Activated CD8-positive, alpha-beta memory T cell treated with anti-CD3 and anti-CD28 coated beads for 48 hours (primary cell): ENCODE measurements at regions not wholly inside any gene's neighbourhood (a gene's known extent, or its start where the extent isn't known, plus 50 kb on each side); places are given as distances from the start of the nearest gene placed in this dataset.

Experiments used
- DNase-seq, 3 experiments: peaks; one replicate each; pipeline ENCODE4 v3.0.0-alpha.2; 2020; ENCODE audit warnings: low read depth in 2 of 3, low spot score in 2 of 3

GRCh38 chr4:128337863-128338262 is 50.2 kb upstream of the PGRMC2 start:
- DNase-seq, result no peak
